ENCODE measurements at regions not wholly inside any gene's neighbourhood (a gene's known extent, or its start where the extent isn't known, plus 50 kb on each side); places are given as distances from the start of the nearest gene placed in this dataset.
A peak's percentile ranks its signal among the peaks of the same experiment; 100 is the strongest.

DNA sequence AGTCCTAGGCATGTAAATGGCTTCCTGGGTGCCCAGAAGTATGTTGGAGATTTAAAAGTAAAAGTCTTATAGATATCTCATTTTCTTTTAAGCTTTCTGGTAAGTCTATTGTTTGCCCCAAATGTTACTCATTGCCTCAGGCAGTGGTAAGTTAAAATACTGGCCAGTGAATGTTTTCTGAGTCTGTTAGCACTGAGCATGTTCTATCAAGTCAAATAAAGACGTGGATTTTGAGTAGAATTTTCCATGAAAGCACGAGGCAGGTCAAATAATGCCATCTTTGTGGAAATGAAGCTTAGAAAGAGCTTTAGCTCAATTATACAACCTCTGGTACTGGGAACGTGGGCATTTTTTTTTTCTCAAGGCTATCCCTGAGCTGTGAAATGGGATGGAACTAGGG is 651.3 kb upstream of the ACO1 start:
- no peak overlapping the region for H3K4me3 ChIP-seq (ENCODE audit: low read length)
- no peaks in the 10 kb centered on the region for H4K20me1 ChIP-seq (ENCODE audit: insufficient read depth, low read length)
- H3K9ac ChIP-seq (ENCODE audit: low read length): no peak overlapping the region
- H3K27me3 ChIP-seq (ENCODE audit: low read depth, low read length): no peaks in the 10 kb centered on the region
- no peak overlapping the region for H3K27ac ChIP-seq (ENCODE audit: low read length)
- no peaks in the 10 kb centered on the region for H3K79me2 ChIP-seq (ENCODE audit: low read length)
- H3K4me1 ChIP-seq (ENCODE audit: low read length): no peaks in the 10 kb centered on the region
- no peaks in the 10 kb centered on the region for H3K9me3 ChIP-seq (ENCODE audit: insufficient read depth, low read length)
- no peak overlapping the region for H3K4me2 ChIP-seq (ENCODE audit: low read length)
- TF ChIP-seq CTCF (IDR thresholded peaks at IDR 0.05; ENCODE audit: low read depth, low read length): no peak
- no peak for TF ChIP-seq EZH2phosphoT487 (IDR thresholded peaks at IDR 0.05; ENCODE audit: low read depth)
- H3K36me3 ChIP-seq (replicated peaks; ENCODE audit: low read depth, low read length): no peaks in the 10 kb centered on the region
- H2AFZ ChIP-seq (ENCODE audit: low read depth, low read length): peak overlapping the region; percentile 76; the same call in 1 of the 2 replicates

DNA sequence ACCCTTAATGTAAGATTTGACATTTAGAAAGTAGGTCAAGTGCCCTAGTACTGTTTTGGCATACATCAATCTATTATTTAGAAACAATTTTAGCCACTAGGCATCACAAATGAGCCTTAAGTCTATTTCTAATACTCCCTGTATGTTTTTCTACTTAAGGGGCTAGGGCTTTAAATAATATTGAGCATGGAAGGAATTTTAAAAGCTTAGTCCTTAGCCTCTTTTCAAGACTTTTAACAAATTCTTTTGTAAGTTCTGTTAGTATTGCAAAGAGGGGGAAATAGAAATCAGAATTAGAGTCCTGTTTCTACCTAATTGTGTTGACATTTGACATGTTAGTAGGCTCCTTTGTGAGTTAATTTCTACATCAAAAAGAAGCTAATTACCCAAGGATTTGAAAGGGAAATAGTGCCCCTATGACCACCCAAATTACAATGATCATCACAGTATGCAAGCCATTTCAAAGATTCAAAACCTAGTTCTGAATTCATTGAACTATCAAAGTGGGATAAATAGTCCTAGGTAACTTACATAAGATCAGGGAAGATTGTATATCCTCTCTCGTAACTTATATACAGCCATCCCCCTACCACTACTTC is 647.8 kb upstream of the ACO1 start:
- Histone ChIP-seq H3K27me3 (ENCODE audit: low read depth, low read length) (no peaks in the 10 kb centered on the region), H3K9me3 (ENCODE audit: insufficient read depth, low read length) (no peaks in the 10 kb centered on the region), H4K20me1 (ENCODE audit: insufficient read depth, low read length) (no peaks in the 10 kb centered on the region), H3K36me3 (replicated peaks; ENCODE audit: low read depth, low read length) (no peaks in the 10 kb centered on the region), H3K27ac (ENCODE audit: low read length) (no peak overlapping the region), H3K79me2 (ENCODE audit: low read length) (no peaks in the 10 kb centered on the region), H3K4me2 (ENCODE audit: low read length) (no peak overlapping the region), H2AFZ (ENCODE audit: low read depth, low read length) (no peak overlapping the region), H3K4me1 (ENCODE audit: low read length) (no peaks in the 10 kb centered on the region), H3K4me3 (ENCODE audit: low read length) (no peak overlapping the region), H3K9ac (ENCODE audit: low read length) (no peak overlapping the region)
- no peak for TF ChIP-seq EZH2phosphoT487 (IDR thresholded peaks at IDR 0.05; ENCODE audit: low read depth)
- TF ChIP-seq CTCF (IDR thresholded peaks at IDR 0.05; ENCODE audit: low read depth, low read length): no peak

GRCh38 chr9:31740705-31741104 is 643.7 kb upstream of the ACO1 start:
- Histone ChIP-seq H3K4me3 (ENCODE audit: low read length) (no peak overlapping the region), H3K4me1 (ENCODE audit: low read length) (no peaks in the 10 kb centered on the region), H3K9me3 (ENCODE audit: insufficient read depth, low read length) (no peaks in the 10 kb centered on the region; the same call in 1 of the 2 replicates), H3K36me3 (replicated peaks; ENCODE audit: low read depth, low read length) (no peaks in the 10 kb centered on the region), H3K4me2 (ENCODE audit: low read length) (no peak overlapping the region), H3K9ac (ENCODE audit: low read length) (no peak overlapping the region), H4K20me1 (ENCODE audit: insufficient read depth, low read length) (no peaks in the 10 kb centered on the region), H3K27me3 (ENCODE audit: low read depth, low read length) (no peaks in the 10 kb centered on the region), H3K79me2 (ENCODE audit: low read length) (no peaks in the 10 kb centered on the region), H3K27ac (ENCODE audit: low read length) (no peak overlapping the region), H2AFZ (ENCODE audit: low read depth, low read length) (no peak overlapping the region)
- TF ChIP-seq CTCF (IDR thresholded peaks at IDR 0.05; ENCODE audit: low read depth, low read length) (no peak), EZH2phosphoT487 (IDR thresholded peaks at IDR 0.05; ENCODE audit: low read depth) (no peak)

GRCh38 chr9:31744589-31744988 is 639.9 kb upstream of the ACO1 start:
- no peaks in the 10 kb centered on the region; the same call in 1 of the 2 replicates for H3K9me3 ChIP-seq (ENCODE audit: insufficient read depth, low read length)
- no peak overlapping the region for H3K4me3 ChIP-seq (ENCODE audit: low read length)
- H3K4me2 ChIP-seq (ENCODE audit: low read length): no peak overlapping the region
- H3K27me3 ChIP-seq (ENCODE audit: low read depth, low read length): no peaks in the 10 kb centered on the region
- H2AFZ ChIP-seq (ENCODE audit: low read depth, low read length): no peak overlapping the region
- no peaks in the 10 kb centered on the region for H4K20me1 ChIP-seq (ENCODE audit: insufficient read depth, low read length)
- no peaks in the 10 kb centered on the region for H3K4me1 ChIP-seq (ENCODE audit: low read length)
- no peak overlapping the region for H3K27ac ChIP-seq (ENCODE audit: low read length)
- no peaks in the 10 kb centered on the region for H3K36me3 ChIP-seq (replicated peaks; ENCODE audit: low read depth, low read length)
- no peaks in the 10 kb centered on the region for H3K79me2 ChIP-seq (ENCODE audit: low read length)
- TF ChIP-seq EZH2phosphoT487 (IDR thresholded peaks at IDR 0.05; ENCODE audit: low read depth): no peak
- TF ChIP-seq CTCF (IDR thresholded peaks at IDR 0.05; ENCODE audit: low read depth, low read length): no peak
- H3K9ac ChIP-seq (ENCODE audit: low read length): no peak overlapping the region
